GM12872 (cell line): ENCODE measurements at regions not wholly inside any gene's neighbourhood (a gene's known extent, or its start where the extent isn't known, plus 50 kb on each side); places are given as distances from the start of the nearest gene placed in this dataset.

Experiments
- TF ChIP-seq, protein P1 (sequence below): IDR thresholded peaks from 3 replicates; pipeline ENCODE4 v1.5.1; 2011; ENCODE audit warnings: low read depth, mild to moderate bottlenecking, low read length, moderate library complexity; ENCODE audit not compliant: insufficient read depth

DNA sequence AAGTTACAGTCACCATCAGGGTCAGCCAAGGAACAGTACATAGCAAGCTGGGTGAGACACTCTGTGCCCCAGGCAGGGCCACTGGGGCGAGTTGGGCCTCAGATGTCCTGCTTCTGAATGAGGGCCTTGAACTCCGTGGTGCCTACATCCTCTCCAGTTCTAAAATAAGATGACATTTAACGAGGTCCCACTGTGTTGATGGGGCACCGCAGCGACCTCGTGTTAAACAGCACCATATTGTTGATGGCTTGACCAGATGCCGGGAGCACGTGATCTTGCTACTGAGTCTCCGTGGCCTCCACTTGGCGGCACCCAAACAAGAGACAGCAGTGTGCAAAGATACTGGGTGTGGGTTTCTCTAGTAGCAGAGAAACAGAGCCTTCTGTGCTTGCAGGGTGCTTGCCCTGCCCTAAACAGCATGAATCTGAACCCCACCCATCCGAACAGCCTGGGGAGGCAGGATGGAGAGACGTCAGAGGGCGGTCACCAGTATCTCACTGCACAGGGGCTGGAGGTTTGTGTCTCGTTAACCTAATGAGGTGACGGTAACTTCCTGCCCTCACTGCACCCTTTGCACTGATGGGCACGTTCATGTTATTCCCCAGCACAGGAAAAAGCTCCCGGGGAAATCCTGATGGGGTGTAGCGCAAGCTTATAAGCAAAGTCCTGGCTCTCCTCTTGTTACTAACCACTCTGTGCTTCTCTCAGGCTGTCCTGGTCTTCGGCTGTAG is 324.4 kb downstream of the AJAP1 start:
- TF ChIP-seq, protein P1, sequence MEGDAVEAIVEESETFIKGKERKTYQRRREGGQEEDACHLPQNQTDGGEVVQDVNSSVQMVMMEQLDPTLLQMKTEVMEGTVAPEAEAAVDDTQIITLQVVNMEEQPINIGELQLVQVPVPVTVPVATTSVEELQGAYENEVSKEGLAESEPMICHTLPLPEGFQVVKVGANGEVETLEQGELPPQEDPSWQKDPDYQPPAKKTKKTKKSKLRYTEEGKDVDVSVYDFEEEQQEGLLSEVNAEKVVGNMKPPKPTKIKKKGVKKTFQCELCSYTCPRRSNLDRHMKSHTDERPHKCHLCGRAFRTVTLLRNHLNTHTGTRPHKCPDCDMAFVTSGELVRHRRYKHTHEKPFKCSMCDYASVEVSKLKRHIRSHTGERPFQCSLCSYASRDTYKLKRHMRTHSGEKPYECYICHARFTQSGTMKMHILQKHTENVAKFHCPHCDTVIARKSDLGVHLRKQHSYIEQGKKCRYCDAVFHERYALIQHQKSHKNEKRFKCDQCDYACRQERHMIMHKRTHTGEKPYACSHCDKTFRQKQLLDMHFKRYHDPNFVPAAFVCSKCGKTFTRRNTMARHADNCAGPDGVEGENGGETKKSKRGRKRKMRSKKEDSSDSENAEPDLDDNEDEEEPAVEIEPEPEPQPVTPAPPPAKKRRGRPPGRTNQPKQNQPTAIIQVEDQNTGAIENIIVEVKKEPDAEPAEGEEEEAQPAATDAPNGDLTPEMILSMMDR = no peak

DNA sequence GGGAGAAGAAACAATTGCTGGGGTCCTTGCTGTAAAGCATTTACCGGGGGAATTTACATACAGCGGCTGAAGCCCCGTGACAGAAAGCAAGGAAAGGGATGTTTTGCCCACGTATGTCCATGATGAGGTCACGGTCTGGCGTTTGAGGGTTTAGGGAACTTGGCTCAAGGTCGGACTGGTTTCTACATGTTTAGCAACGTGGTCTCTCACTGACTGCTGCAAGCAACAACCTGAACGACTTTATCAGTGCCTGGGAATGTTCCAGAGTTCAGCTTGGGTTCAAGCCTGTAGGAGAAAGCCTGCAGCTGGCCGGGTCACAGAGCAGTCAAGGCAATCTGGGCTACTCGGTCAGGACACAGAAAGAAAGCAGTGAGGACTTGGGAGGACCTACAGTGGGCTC is 323.3 kb downstream of the AJAP1 start:
- TF ChIP-seq, protein P1 = no peak

DNA sequence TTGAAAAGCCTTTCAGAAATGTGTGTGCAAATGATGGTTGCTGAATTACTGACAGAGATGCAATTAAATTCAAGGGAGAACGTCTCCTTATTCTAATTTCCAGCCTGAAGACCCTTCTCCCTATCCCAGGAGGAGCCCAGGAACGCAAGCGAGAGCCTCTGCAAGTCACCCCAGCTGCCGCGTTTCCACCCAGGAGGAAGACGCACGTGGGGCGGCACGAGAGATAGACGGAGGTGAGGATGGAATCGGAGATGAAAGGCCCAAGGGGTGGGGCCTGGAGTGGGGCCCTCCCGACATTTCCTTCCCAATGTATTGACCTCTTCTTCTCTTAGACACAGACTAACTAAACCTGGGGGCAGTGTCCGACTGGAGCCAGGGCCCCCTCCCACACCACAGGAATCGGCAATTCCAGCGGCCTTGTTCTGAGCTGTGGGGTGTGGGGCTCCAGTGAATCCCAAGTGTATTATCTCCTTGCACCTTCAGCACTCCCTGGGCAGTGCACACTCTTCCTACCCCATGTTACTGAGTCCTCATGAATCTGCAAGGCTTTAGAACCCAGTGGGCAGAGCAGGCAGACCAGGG is 322.5 kb downstream of the AJAP1 start:
- TF ChIP-seq, protein P1 = no peak

DNA sequence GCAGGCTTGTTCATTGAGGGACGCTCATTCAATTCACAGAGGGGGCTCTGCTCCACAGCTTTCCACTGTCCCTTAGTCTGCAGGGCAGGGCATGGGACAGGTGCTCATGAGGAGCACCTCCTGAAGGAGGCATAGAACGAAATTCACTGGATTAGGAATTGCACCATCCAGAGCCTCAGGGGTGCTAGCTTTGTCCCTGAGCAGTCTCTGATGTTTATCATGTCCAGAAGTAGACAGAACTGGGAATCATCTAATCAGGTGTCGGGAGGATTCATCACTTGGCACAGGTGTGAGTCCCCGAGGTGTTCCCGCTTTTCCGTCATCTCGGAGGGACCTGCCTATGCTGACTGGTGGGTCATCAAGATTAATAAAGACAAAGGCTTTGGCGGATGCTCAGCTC is 321.4 kb downstream of the AJAP1 start:
- TF ChIP-seq, protein P1 = no peak

DNA sequence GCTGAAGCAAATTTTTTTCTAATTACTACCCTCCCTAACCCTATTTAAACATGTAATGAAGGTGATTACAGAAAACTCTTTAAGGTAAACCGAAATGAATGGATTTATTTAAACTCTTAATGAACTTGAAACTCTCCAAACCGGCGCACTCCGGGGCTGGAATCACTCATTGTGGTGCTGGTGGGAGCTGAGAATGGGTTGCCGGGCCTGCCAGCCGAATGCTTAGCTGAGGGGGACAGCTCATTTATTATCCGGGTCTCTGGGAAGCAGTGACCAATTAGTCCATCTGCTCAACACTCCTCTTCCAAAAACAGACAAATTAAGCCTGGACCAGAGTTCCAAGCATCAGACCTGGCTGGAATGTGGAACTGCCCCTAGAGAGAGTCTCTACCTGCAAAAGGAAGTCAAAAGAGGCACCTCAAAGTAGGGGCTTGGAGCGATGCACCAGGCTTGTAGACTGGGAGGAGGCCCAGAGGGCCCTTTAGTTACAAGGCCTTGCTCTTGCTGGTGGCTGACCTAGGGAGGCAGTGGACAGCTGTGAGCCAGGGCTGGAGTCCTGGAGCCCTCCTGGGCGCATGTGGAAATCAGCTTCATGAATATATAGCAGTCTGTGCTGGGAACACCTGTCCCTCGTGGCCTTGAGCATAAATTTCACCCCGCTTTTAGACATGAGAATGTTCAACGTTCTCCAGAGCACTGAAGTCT is 320.7 kb downstream of the AJAP1 start:
- TF ChIP-seq, protein P1 = no peak

DNA sequence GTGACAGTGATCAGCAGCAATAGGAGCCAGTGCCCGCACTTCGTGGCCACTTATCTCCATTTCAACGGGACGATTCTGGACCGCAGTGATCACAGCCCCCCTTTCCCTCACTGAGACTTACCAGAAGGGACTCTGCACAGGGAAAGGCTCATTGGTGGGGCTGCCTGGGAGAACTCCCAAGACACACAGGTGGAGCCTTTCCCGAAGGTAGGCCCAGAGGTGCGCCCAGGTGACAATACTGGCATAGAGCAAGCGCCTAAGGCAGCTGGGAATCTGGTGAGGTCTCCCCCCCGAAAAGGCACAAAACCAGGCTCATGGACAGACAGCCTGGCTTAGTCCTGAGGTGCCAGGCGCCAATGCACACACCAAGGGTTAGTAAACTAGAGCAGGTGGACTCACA is 318.9 kb downstream of the AJAP1 start:
- TF ChIP-seq, protein P1 = no peak

DNA sequence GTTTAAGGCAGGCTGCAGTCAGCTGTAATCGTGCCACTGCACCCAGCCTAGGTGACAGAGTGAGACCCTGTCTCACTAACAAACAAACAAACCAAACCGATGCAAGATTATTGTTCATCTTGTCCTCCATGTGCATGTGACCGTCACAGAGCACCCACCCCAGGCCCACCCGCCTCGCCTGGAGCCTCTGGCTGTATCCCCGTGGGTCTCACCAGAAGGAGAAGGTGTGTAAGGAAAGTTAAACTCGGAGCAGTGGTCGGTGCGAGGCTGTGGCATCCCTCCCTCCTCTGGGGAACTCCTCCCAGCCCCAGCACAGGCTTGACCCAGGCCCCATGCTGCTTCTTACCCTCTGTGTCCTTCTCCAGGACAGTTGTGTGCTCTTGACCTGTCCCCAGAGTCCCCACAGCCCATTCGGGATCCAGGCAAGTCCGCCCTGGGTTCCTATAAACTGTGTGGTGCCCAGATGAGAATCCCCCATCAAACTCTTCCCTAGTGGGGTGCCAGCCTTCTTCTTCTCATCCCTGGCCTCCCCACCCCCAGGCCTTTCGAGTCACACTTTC is 318.4 kb downstream of the AJAP1 start:
- TF ChIP-seq, protein P1 = no peak
